ENCODE measurements at regions not wholly inside any gene's neighbourhood (a gene's known extent, or its start where the extent isn't known, plus 50 kb on each side); places are given as distances from the start of the nearest gene placed in this dataset.

DNA sequence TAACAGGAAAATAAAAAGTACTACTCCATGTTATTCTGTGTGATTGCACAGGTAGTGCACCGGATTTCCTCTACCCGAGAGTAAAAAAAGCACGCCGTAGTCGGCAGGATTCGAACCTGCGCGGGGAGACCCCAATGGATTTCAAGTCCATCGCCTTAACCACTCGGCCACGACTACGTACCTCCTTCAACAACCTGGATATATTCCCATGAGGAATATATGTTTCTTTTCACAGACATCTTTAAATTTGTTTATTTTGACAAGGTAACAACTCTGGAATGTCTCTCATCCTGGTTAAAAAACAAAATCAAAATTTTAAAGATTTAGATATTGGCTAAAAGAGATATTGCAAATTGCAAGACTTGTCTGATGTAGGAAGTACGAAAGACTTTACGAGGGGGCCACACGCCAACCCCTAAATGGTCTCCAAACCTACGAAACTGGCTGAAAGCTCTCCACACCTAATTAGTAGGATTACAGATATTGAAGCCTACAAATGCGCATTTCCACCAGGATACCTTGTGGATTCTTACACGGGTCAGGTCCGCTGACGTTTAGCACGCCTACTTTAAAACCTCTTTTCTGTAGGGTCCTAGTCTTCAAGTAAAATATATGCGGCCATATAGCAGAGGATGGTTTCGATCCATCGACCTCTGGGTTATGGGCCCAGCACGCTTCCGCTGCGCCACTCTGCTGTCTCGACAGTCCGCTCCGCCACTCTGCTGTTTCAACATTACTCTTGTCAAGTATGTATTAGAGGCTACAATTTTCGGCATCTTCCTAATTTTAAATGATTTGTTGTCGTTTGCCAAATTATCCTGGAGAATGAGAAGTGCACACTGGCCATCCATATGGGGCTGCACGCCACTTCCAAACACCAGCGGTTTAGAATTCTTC, 52.2 kb upstream of the BTN3A2 start:
- peak in 4 of 11 donors; percentile 66 to 75 (median 71) for DNase-seq (ENCODE audit: extremely low read depth in 1 of 11, low read depth in 9 of 11, low spot score in 4 of 11)
